HG02870 (cell line): ENCODE measurements at regions not wholly inside any gene's neighbourhood (a gene's known extent, or its start where the extent isn't known, plus 50 kb on each side); places are given as distances from the start of the nearest gene placed in this dataset.

ENCODE experiments used
- ATAC-seq: cut with Tn5 transposase; IDR thresholded peaks from one replicate; pipeline ENCODE4 v1.9.1; 2021; ENCODE audit warnings: mild to moderate bottlenecking, moderate library complexity; ENCODE audit not compliant: unreplicated experiment

DNA sequence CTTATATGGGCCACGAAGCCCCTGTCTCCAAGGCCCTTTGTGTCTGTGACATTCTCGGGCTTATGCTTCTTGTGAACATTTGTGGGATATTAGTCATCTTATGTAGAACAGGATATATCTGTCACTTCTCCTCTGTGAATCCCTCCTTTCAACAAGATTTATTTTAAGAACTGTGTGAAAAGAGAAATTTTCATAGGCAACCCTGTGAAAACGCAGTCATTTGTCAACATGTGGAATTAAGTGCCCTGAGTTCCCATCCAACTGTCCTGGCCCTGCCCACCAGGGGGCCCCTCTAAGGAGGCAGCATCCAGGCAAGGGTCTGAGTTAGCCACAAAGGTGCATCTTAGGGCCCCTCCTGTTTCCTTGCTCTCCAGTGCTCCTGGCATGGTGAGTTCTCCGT is 76.8 kb upstream of the CHRNA7 start:
- ATAC-seq, result no peak

DNA sequence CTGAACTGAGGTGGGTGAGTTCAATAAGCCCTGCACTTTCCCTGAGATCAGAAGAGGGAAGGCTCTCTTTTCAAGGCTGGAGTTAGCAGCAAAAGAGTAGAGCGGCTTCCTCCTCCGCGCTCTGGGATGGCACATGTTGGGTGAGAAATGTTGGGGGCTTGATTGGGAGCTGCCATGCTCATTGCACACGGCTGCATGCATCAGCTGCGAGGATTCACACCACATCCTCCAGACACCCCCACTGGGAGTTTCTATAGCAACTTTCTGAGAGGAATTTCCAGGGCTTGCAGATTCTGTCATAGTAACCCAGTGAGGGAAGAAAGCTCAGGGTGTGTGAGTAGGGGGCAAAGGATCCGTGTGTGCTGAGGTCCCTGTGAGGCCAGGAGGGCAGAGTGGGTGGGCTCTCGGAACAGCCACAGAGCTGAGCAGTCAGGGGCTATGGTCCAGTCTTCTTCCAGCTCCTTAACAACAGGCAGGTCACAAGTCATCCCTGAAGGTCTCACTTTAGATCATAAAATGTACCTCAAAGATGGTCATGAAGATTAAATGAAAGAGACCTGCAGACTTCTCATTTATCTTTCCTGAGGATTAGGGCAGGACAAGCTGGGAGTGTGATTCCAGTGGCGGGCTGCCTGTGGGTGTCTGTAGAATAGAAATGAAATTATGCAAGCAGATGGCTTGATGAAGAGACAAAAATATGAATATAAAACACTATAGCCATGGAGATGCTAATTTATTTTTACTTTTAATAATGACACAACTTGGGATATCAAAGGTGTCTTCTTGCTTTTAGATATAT is 75.7 kb upstream of the CHRNA7 start:
- ATAC-seq, result no peak

DNA sequence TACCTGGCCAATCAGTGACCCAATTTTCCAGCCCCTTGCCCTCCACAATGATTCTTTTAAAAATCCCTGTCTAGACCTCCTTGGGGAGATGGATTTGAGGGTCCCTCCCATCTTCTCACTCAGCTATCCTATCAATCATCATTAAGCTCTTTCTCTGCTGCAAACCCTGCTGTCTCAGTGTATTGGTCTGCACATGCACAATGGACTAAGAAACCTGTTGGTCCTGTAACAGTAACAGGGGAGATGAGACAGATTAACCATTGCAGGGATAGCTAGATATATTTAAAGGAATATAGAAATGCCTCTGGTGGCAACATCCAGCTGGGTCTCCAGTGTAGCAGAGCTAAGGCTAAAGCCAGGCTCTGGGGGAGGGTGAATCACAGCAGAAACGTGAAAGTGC is 74.6 kb upstream of the CHRNA7 start:
- ATAC-seq, result no peak

DNA sequence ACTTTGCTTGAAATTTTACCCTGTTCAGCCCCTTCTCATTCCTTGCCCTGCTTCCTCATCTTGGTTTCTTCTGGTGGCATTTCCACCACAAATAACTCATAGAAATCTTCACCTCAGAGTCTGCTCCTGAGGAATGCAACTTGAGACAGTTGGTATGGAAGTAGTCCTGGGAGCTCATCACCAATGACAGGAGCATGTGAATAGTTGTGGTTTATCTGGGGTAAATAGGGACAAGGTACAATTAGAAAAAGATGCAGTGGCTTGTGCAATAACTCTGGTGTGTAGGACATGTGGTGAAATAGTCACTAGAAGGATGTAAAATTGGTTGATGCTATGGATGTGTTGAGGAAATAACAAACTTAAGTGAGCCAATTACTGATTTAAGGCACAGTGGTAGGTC is 72.7 kb upstream of the CHRNA7 start:
- ATAC-seq, result no peak

DNA sequence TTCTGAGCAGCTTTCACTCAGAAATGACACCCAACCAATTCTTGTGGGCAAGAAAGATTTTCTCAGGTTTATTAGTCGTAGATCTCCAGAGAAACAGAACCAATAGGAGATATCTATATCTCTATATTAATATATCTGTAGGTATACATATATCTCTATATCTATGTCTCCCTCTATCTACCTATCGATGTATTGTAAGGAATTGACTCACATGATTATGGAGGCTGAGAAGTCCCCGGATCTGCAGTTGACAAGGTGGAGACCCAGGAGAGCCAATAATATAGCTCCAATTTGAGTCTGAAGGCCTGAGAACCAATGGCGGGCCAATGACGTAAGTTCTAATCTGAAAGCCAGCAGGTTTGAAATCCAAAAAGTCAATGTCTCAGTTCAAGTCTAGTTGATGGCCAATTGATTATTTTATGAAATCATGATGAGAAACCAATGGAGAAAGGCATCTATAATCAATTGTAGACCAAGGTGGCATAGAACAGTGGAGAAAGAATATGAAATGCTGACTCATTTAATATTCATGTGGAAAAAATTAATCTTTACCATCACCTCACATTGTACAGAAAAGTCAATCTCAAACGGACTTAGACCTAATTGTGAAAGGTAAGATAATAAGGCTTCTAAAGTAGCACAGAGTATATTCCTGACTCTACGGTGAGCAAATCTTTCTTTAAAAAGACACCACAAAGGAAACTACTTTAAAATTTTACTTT is 65.6 kb upstream of the CHRNA7 start:
- no peak for ATAC-seq

DNA sequence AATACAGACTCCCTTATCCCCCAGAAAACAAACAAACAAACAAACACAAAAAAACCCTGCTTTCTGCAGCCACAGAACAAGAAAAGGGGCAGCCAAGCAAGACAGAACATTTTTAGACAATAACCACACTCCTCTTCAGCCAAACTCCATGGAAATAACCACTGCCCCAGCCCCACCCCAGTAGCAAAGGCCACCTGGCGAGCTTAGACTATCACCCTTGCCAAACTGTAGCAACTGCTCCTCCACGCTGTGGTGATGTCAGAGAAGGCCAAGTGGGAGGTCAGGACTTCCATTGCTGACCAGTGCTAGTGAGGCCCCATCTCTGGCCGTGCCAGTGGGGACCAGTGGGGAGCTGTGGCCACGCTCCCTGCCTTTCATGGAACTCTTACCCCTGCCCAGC is 60.3 kb upstream of the CHRNA7 start:
- no peak for ATAC-seq

DNA sequence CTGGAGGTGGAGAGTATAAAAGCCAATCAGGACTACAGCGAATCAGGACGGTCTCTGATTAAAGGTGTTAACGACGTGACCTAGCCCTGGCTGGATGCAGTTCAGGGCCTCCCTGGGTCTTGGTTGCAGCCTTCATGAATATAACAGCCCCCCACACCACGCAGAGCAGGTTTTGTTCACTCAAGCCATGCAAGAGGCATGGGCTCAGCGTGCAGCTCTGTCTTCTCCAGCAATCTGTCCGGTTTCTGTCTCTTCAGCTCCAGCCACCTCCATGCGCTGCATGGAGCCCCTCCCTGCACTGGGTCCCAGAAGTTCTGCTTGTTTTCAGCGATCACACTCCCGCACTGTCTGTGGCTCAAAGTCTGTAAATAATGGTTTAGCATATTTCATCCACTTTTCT is 57.1 kb upstream of the CHRNA7 start:
- ATAC-seq, result no peak

DNA sequence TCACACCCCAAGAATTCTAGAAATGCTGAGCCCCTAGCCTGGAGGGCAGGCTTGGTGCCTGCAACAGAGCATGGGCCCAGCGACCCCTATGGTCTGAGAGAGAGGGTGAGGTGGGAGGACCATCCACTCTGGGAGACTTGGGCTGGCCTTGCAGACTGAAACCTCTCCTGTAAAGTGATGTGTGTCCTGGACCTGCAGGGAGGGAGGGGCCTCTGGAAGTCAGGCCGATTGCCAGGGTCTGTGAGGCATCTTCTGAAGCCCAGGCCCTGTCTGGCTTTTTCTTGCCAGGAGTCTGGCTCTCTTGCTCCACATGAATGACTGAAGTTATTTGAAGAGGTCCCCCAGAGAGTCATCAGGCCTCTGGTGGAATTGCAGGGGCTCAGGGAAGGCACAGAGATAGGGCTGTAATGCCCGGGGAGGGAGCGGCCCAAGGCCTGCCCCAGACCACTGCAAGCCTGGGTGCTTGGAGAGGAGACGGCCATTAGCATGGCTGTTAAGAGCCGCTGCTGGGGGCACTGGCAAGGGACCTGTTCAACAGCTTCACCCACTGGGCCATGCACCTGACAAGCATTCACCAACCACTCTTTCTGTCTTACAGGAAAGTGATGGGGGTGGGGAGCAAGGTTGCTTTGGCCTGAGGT is 56.0 kb upstream of the CHRNA7 start:
- no peak for ATAC-seq

DNA sequence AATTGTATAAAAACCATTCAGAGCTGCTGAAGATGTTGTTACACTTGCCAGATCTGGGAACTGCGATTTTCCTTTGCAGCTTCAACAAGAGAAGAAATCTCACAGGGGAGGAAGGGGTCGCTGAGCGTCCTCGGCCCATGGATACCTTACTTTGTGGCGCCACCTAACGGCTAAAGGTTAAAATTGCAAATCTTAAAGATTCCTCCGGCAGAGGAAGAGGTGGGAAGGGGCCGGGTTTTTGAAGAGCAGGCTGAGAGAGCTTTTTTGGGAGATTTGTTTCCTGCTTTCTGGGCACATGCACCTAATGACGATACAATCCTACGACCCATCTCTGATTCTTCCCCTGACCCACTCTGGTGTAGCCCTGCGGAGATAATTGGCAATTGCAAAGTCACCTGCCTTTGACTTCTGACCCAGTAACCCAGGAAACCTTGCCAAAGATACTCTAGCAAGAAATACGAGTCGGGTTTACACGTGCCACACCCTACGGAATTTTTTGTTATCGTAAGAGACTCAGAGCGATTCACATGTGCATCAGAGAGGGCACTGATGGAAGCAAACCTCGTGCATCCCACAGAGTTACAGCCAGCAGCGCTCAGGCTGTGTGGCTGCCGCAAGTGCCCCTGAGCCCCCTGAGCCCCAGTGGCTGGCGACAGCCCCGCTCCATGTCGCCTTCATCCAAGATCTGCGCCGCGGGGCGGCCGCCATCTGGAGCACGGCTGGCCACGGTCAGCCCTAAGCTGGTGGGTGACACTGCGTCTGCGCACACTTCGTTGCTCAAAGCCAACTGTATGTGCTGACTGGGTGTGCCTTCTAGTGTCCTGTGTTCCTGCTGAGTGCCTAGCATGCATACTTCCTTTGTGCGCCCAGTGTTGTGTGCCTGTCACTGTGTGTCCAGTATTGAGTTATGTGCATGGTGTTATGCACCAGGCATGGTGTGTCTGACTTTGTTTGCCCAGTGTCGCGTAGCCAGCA is 55.2 kb upstream of the CHRNA7 start:
- ATAC-seq, result no peak

DNA sequence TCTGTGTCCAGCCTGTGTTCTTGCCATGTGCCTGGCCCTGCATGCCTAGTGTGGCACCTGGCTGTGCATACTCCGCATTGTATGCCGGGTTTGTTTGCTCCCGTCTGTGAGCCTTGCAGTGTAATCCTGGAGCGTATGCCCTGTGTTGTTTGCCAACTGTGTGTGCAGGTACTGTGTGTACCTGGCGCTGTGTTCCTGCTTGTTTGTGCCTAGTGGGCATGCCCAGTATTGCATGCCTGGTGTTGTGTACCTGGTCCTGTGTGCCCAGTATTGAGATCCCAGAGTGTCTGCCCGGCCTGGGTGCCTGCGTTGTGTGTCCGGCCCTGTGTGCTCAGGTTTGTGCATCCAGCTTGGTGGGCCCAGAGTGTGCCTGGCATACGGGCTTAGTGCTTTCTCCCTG is 54.5 kb upstream of the CHRNA7 start:
- ATAC-seq, result no peak

DNA sequence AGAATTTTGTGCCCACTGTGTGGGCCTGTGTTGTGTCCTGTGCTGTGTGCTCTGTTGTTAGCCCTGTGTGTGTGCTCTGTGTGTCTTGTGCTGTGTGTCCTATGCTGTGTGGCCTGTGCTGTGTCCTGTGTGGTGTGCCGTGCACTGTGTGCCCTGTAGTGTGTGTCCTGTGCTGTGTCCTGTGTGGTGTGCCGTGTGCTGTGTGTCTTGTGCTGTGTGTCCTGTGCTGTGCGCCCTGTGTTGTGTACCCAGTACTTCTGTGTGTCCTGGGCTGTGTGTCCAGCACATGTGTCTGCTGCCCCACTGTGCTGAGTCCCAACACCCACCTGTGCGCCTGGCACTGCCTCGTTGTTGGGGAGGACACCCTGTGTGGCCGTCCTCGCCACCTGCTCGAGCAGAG is 53.2 kb upstream of the CHRNA7 start:
- ATAC-seq, result no peak

DNA sequence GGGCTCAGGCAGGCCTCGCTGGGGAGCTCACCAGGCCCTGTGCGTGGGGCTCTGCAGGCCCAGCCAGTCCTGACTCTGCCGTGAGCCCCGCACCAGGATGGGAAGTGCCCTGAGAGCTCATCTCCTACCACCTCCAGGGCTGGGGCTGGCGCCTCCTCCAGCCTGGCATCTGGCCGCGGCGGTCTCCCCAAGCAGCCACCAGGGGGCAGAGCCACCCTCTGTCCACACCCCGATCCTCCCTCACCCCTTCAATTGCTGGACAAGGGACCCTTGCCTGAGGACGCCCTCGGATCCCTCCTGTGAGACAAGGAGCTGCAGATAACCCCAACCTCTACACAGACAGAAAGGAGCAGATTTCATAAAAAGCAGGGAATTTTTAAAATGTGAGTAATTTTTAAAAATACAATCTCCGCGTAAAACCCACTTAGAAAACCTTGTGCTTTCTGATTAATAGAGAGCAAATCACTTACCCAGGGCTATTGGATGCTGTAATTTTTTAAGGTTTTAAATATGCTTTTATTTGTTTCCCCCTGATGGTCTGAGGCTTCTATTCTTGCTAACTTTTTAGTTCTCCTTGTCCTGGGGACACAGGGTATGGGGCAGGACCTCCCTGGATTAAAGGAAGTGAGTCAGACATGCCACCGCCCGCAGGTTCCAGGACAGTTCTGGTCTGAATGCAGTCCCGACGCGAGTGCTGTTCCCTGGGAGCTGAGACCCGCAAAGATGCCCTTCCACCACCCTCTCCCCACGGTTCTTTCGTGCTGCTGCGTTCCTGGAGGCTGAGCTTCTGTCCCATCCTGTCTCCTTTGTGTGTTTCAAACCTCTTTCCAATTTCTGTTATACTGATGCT is 52.3 kb upstream of the CHRNA7 start:
- no peak for ATAC-seq
